ENCODE measurements at regions not wholly inside any gene's neighbourhood (a gene's known extent, or its start where the extent isn't known, plus 50 kb on each side); places are given as distances from the start of the nearest gene placed in this dataset.

DNA sequence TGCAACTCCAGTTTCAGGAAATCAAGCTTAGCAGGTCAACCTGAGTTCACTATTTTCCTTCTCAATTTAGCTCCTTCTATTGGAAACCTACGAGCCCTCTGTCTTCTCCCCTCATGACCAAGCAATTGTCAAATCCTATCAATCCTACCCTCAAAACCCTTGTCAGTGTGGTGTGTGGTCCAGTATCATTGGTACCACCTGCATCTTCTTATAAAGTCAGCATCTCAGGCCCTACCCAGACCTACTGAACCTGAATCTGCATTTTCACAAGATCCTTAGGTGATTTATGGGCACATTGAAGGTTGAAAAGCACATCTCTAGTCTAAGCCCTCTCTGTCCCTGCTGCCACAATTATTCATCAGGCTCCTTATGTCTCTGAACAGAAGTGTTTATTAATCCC, 77.6 kb upstream of the NR4A3 start:
- H3K4me3 ChIP-seq (ENCODE audit: low read depth in 1 of 5, low read length in 5 of 5), result no peak overlapping the region
- H3K9ac ChIP-seq (ENCODE audit: low read length in 5 of 5), result no peak overlapping the region
- H3K36me3 ChIP-seq (ENCODE audit: control insufficient read depth in 5 of 5, insufficient read depth in 5 of 5, low read length in 5 of 5), result no peaks in the 10 kb centered on the region
- no peaks in the 10 kb centered on the region for H3K4me1 ChIP-seq (ENCODE audit: control insufficient read depth in 5 of 5, insufficient read depth in 5 of 5, low read length in 5 of 5)
- H3K27me3 ChIP-seq (ENCODE audit: control insufficient read depth in 5 of 5, insufficient read depth in 4 of 5, low read length in 5 of 5), result no peaks in the 10 kb centered on the region
- no peaks in the 10 kb centered on the region for H3K9me3 ChIP-seq (ENCODE audit: control insufficient read depth in 5 of 5, low read length in 5 of 5)
- H3K27ac ChIP-seq (ENCODE audit: low read depth, low read length), result no peak overlapping the region

DNA sequence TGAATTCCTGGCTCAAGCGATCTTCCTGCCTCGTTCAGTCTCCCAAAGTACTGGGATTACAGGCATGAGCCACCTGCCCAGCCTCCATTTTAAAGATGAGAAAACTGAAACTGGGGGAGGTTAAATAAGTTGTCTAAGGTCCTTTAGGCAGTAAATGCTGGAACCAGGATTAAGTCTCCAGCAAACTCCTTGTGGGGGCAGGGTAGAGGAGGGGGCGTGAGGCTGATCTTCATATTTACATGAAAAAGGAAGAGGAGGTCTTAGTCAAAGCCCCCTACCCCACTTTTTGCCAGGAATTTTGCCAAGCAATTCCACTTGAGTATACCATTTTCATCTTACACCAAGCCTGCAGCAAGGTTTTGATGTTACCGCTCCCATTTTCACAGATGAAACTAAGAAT, 76.6 kb upstream of the NR4A3 start:
- H3K27ac ChIP-seq (ENCODE audit: low read depth, low read length), result no peak overlapping the region

DNA sequence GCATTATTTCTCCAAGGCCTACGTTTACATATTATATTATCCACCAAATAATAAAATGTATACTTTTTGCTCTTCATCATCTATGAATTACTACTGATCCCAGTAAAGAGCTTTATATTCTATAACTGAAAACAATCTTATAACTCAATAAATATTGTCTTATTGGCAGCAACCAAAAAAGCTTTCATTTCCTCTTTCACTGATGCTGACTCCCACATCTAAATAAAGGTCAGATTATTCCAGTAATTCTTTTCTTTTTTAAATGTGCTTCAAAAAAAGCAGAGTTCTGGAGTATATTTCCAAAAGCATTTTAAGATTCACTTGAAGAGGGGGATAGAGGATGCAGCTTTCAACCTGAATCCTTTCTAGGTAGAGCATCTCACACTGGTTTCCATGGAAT, 75.3 kb upstream of the NR4A3 start:
- Histone ChIP-seq H3K27me3 (ENCODE audit: control insufficient read depth in 5 of 5, insufficient read depth in 4 of 5, low read length in 5 of 5) (no peaks in the 10 kb centered on the region), H3K4me3 (ENCODE audit: low read depth in 1 of 5, low read length in 5 of 5) (no peak overlapping the region), H3K27ac (ENCODE audit: low read depth, low read length) (no peak overlapping the region), H3K9me3 (ENCODE audit: control insufficient read depth in 5 of 5, low read length in 5 of 5) (no peaks in the 10 kb centered on the region), H3K9ac (ENCODE audit: low read length in 5 of 5) (no peak overlapping the region), H3K36me3 (ENCODE audit: control insufficient read depth in 5 of 5, insufficient read depth in 5 of 5, low read length in 5 of 5) (no peaks in the 10 kb centered on the region), H3K4me1 (ENCODE audit: control insufficient read depth in 5 of 5, insufficient read depth in 5 of 5, low read length in 5 of 5) (no peaks in the 10 kb centered on the region)

More for the DNA sequence above, 76.6 kb upstream of the NR4A3 start:
- Histone ChIP-seq H3K9ac (ENCODE audit: low read length in 5 of 5) (no peak overlapping the region), H3K4me3 (ENCODE audit: low read depth in 1 of 5, low read length in 5 of 5) (no peak overlapping the region), H3K36me3 (ENCODE audit: control insufficient read depth in 5 of 5, insufficient read depth in 5 of 5, low read length in 5 of 5) (no peaks in the 10 kb centered on the region), H3K4me1 (ENCODE audit: control insufficient read depth in 5 of 5, insufficient read depth in 5 of 5, low read length in 5 of 5) (no peaks in the 10 kb centered on the region), H3K9me3 (ENCODE audit: control insufficient read depth in 5 of 5, low read length in 5 of 5) (no peaks in the 10 kb centered on the region), H3K27me3 (ENCODE audit: control insufficient read depth in 5 of 5, insufficient read depth in 4 of 5, low read length in 5 of 5) (no peaks in the 10 kb centered on the region)

DNA sequence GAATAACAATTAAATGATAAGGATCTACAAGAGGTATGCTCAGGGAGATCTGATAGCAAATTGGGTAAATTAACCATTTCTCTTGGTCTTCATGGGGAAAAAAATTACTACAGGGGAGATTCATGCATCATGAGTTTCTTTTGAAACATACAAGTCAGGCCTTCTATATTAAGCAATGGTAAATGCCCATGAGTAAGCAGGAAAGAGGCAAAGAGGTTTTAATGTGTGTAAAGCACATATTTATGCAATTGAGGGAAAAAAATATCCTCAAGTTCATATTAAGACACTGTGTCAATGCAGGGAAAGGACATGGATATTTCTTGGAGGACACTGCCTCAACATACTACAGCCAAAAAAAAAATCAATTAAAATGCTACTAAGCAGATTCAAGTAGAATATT, 73.4 kb upstream of the NR4A3 start:
- Histone ChIP-seq H3K27ac (ENCODE audit: low read depth, low read length) (no peak overlapping the region), H3K9me3 (ENCODE audit: control insufficient read depth in 5 of 5, low read length in 5 of 5) (no peaks in the 10 kb centered on the region), H3K36me3 (ENCODE audit: control insufficient read depth in 5 of 5, insufficient read depth in 5 of 5, low read length in 5 of 5) (no peaks in the 10 kb centered on the region), H3K4me3 (ENCODE audit: low read depth in 1 of 5, low read length in 5 of 5) (no peak overlapping the region), H3K9ac (ENCODE audit: low read length in 5 of 5) (no peak overlapping the region), H3K4me1 (ENCODE audit: control insufficient read depth in 5 of 5, insufficient read depth in 5 of 5, low read length in 5 of 5) (no peaks in the 10 kb centered on the region), H3K27me3 (ENCODE audit: control insufficient read depth in 5 of 5, insufficient read depth in 4 of 5, low read length in 5 of 5) (no peaks in the 10 kb centered on the region)

DNA sequence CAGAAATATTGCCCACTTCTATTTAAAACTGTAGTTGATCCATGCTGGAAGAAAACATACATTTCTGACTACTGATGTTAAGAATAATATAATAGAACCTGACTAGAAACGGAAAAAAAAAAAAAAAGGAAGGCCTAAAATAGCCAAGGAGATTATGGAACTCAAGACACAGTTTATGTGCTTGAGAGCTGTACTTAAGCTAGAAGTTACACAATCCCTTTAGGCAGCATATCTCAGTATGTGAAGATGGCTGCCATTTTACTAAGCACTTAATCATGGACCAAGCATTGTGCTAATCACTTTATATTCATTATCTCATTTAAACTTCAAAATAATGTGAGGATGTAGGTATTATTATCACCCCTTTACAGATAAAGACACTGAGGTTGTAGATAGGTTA, 73.0 kb upstream of the NR4A3 start:
- Histone ChIP-seq H3K27me3 (ENCODE audit: control insufficient read depth in 5 of 5, insufficient read depth in 4 of 5, low read length in 5 of 5) (no peaks in the 10 kb centered on the region), H3K4me3 (ENCODE audit: low read depth in 1 of 5, low read length in 5 of 5) (no peak overlapping the region), H3K27ac (ENCODE audit: low read depth, low read length) (no peak overlapping the region), H3K9ac (ENCODE audit: low read length in 5 of 5) (no peak overlapping the region), H3K36me3 (ENCODE audit: control insufficient read depth in 5 of 5, insufficient read depth in 5 of 5, low read length in 5 of 5) (no peaks in the 10 kb centered on the region), H3K9me3 (ENCODE audit: control insufficient read depth in 5 of 5, low read length in 5 of 5) (no peaks in the 10 kb centered on the region), H3K4me1 (ENCODE audit: control insufficient read depth in 5 of 5, insufficient read depth in 5 of 5, low read length in 5 of 5) (no peaks in the 10 kb centered on the region)

DNA sequence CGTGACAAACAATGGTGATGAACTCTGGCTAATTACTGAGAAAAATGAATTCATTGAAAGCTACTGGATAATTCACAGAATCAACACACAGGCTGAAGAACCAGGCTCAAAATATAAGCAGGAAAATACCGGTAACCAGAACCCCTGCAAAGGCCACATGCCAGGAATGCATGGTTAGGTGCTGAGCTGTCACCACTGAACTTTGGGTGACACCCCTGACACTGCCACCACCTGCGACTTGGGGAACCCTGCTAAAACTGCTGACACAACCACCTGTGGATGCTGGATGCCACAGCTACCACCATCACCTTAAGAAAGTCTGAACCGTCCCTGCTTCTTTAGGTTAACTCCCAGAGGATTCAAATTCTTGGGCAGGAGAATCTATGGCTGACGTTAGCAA, 72.0 kb upstream of the NR4A3 start:
- no peaks in the 10 kb centered on the region for H3K27me3 ChIP-seq (ENCODE audit: control insufficient read depth in 5 of 5, insufficient read depth in 4 of 5, low read length in 5 of 5)
- no peaks in the 10 kb centered on the region for H3K4me1 ChIP-seq (ENCODE audit: control insufficient read depth in 5 of 5, insufficient read depth in 5 of 5, low read length in 5 of 5)
- H3K36me3 ChIP-seq (ENCODE audit: control insufficient read depth in 5 of 5, insufficient read depth in 5 of 5, low read length in 5 of 5), result no peaks in the 10 kb centered on the region
- H3K9ac ChIP-seq (ENCODE audit: low read length in 5 of 5), result no peak overlapping the region
- H3K4me3 ChIP-seq (ENCODE audit: low read depth in 1 of 5, low read length in 5 of 5), result no peak overlapping the region
- no peaks in the 10 kb centered on the region for H3K9me3 ChIP-seq (ENCODE audit: control insufficient read depth in 5 of 5, low read length in 5 of 5)
- no peak overlapping the region for H3K27ac ChIP-seq (ENCODE audit: low read depth, low read length)

DNA sequence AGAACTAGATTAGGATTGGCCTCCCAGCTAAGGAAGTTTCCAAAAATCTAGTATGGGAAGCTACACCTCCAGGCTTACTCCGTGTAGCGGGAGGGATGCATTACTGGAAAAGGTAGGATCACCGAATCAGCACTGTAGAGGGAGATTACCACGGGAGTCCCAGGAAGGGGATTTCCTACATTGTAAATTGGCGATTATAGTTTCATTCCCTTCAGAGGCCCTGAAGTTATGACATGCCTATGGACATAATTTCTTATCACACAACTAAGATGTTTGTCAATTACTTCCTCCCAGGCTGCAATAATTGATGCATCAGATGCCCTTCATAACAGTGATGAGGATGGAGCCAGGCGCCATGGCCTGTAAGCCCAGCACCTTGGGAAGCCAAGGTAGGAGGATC, 71.2 kb upstream of the NR4A3 start:
- Histone ChIP-seq H3K4me1 (ENCODE audit: control insufficient read depth in 5 of 5, insufficient read depth in 5 of 5, low read length in 5 of 5) (no peaks in the 10 kb centered on the region), H3K9ac (ENCODE audit: low read length in 5 of 5) (no peak overlapping the region), H3K36me3 (ENCODE audit: control insufficient read depth in 5 of 5, insufficient read depth in 5 of 5, low read length in 5 of 5) (no peaks in the 10 kb centered on the region), H3K4me3 (ENCODE audit: low read depth in 1 of 5, low read length in 5 of 5) (no peak overlapping the region), H3K27me3 (ENCODE audit: control insufficient read depth in 5 of 5, insufficient read depth in 4 of 5, low read length in 5 of 5) (no peaks in the 10 kb centered on the region), H3K27ac (ENCODE audit: low read depth, low read length) (no peak overlapping the region), H3K9me3 (ENCODE audit: control insufficient read depth in 5 of 5, low read length in 5 of 5) (no peaks in the 10 kb centered on the region)

DNA sequence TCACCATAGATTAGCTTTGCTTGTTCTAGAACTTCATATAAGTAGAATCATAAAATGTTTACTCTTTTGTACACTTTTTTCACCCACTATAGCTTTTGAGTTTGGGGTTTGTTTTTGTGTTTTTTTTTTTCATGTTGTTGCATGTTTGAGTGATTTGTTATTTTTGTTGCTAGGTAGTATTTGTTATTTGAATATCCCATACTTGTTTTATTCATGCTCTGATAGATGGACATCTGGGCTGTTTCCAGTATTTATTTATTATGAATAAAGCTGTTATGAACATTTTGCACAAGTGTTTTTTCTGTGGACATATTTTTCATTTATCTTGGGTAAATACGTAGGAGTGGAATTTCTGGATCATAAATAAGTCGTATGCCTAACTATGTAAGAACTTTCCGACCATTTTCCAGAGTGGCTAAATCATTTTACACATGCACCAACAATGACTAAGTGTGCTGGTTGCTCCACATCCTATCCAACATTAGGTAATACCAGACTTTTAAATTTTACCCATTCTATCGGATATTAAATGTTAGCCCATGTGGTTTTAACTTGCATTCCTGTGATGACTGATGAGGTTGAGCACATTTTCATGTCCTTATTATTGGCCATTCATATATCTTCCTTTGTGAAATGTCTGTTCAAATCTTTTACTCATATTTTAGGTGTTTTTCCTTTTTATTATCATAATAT, 69.1 kb upstream of the NR4A3 start:
- Histone ChIP-seq H3K4me1 (ENCODE audit: control insufficient read depth in 5 of 5, insufficient read depth in 5 of 5, low read length in 5 of 5) (no peaks in the 10 kb centered on the region), H3K9me3 (ENCODE audit: control insufficient read depth in 5 of 5, low read length in 5 of 5) (no peaks in the 10 kb centered on the region), H3K4me3 (ENCODE audit: low read depth in 1 of 5, low read length in 5 of 5) (no peak overlapping the region), H3K9ac (ENCODE audit: low read length in 5 of 5) (no peak overlapping the region), H3K27ac (ENCODE audit: low read depth, low read length) (no peak overlapping the region), H3K36me3 (ENCODE audit: control insufficient read depth in 5 of 5, insufficient read depth in 5 of 5, low read length in 5 of 5) (no peaks in the 10 kb centered on the region), H3K27me3 (ENCODE audit: control insufficient read depth in 5 of 5, insufficient read depth in 4 of 5, low read length in 5 of 5) (no peaks in the 10 kb centered on the region)

DNA sequence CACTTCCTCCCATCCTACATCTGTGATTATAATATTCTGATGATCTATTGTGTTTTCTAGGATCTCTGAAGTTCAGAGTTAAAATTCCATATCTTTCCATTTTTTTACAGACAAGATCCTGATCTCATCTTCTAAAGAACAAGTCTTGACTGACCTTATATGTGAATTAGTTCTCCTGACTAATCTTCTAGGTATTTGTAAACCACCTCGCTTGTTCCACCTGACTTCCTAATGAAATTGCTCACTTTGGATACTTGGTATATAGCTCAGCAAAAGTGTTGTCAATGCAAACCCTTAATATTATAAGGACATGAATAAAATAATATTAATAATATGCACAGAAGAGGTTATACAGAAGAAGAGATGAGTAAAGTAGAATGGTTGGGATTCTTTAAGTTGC, 68.2 kb upstream of the NR4A3 start:
- H3K4me3 ChIP-seq (ENCODE audit: low read depth in 1 of 5, low read length in 5 of 5), result no peak overlapping the region
- no peaks in the 10 kb centered on the region for H3K36me3 ChIP-seq (ENCODE audit: control insufficient read depth in 5 of 5, insufficient read depth in 5 of 5, low read length in 5 of 5)
- H3K9ac ChIP-seq (ENCODE audit: low read length in 5 of 5), result no peak overlapping the region
- H3K4me1 ChIP-seq (ENCODE audit: control insufficient read depth in 5 of 5, insufficient read depth in 5 of 5, low read length in 5 of 5), result no peaks in the 10 kb centered on the region
- no peaks in the 10 kb centered on the region for H3K27me3 ChIP-seq (ENCODE audit: control insufficient read depth in 5 of 5, insufficient read depth in 4 of 5, low read length in 5 of 5)
- H3K9me3 ChIP-seq (ENCODE audit: control insufficient read depth in 5 of 5, low read length in 5 of 5), result no peaks in the 10 kb centered on the region
- no peak overlapping the region for H3K27ac ChIP-seq (ENCODE audit: low read depth, low read length)

DNA sequence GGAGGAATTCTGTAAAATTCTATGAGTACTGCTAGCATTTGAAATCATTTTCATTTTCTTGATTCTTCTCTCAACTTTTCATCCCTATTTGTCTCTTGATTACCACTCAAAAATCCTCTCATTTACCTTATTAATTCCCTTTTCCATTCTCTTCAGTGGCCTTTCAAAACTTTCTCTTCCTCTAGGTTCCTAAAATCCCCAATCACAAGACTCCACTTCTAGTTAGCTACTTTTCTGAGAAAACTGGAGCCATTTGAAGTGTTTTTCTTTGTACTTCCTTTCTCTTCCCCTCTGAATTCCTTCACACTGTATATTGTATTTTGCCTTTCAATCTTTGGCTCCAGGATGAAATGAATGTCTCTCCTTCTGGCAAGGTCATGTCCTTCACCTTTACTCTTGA, 61.3 kb upstream of the NR4A3 start:
- no peak overlapping the region for H3K27ac ChIP-seq (ENCODE audit: low read depth, low read length)
- H3K9me3 ChIP-seq (ENCODE audit: control insufficient read depth in 5 of 5, low read length in 5 of 5), result no peaks in the 10 kb centered on the region
- peaks cover 0 to 2% (median 0%) of the 10 kb centered on the region in 5 donors for H3K4me1 ChIP-seq (ENCODE audit: control insufficient read depth in 5 of 5, insufficient read depth in 5 of 5, low read length in 5 of 5)
- H3K36me3 ChIP-seq (ENCODE audit: control insufficient read depth in 5 of 5, insufficient read depth in 5 of 5, low read length in 5 of 5), result no peaks in the 10 kb centered on the region
- no peak overlapping the region for H3K4me3 ChIP-seq (ENCODE audit: low read depth in 1 of 5, low read length in 5 of 5)
- H3K9ac ChIP-seq (ENCODE audit: low read length in 5 of 5), result no peak overlapping the region
- no peaks in the 10 kb centered on the region for H3K27me3 ChIP-seq (ENCODE audit: control insufficient read depth in 5 of 5, insufficient read depth in 4 of 5, low read length in 5 of 5)

DNA sequence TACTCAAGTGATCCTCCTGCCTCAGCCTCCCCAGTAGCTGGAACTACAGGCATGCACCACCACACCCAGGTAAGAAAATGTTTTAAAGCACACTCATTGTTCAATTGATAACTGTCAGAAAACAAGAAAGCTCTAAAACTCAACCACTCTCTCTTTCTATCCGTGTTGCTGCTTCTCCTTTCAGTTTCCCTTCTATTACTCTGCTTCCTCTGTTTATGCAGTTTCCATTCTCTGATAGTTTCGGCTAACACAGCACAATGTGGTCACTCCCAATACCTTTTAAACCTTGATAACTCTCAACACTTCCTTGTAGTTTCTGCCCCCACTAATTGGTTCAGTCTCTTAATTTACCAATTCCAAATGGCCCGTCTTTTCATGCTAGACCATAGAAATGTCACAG, 59.2 kb upstream of the NR4A3 start:
- Histone ChIP-seq H3K9ac (ENCODE audit: low read length in 5 of 5) (no peak overlapping the region), H3K27ac (ENCODE audit: low read depth, low read length) (no peak overlapping the region), H3K36me3 (ENCODE audit: control insufficient read depth in 5 of 5, insufficient read depth in 5 of 5, low read length in 5 of 5) (no peaks in the 10 kb centered on the region), H3K27me3 (ENCODE audit: control insufficient read depth in 5 of 5, insufficient read depth in 4 of 5, low read length in 5 of 5) (no peaks in the 10 kb centered on the region), H3K4me3 (ENCODE audit: low read depth in 1 of 5, low read length in 5 of 5) (no peak overlapping the region), H3K9me3 (ENCODE audit: control insufficient read depth in 5 of 5, low read length in 5 of 5) (no peaks in the 10 kb centered on the region), H3K4me1 (ENCODE audit: control insufficient read depth in 5 of 5, insufficient read depth in 5 of 5, low read length in 5 of 5) (peaks cover 0 to 2% (median 0%) of the 10 kb centered on the region in 5 donors)

All from subcutaneous abdominal adipose tissue (tissue), 5 donors.